ENCODE measurements at regions not wholly inside any gene's neighbourhood (a gene's known extent, or its start where the extent isn't known, plus 50 kb on each side); places are given as distances from the start of the nearest gene placed in this dataset.

GRCh38 chr14:55910601-55911243 is 207.5 kb upstream of the PELI2 start:
- no peak for TF ChIP-seq EZH2 (IDR thresholded peaks at IDR 0.05; ENCODE audit: low read length, missing control alignments)
- TF ChIP-seq CTCF (conservative IDR thresholded peaks at IDR 0.05 in 1 of 2, IDR thresholded peaks at IDR 0.05 in 1 of 2; ENCODE audit: low read depth in 1 of 2, low read length in 2 of 2), result no peak
- no peak for DNase-seq (ENCODE audit: low read depth in 2 of 2)
- Histone ChIP-seq H3K9ac (ENCODE audit: insufficient read depth, low read length) (no peak overlapping the region), H3K4me1 (ENCODE audit: control insufficient read depth, extremely low read depth, insufficient read depth, low read length) (no peaks in the 10 kb centered on the region), H3K79me2 (ENCODE audit: control insufficient read depth, insufficient read depth, low read length) (no peaks in the 10 kb centered on the region), H4K20me1 (ENCODE audit: control insufficient read depth, extremely low read depth, insufficient read depth, low read length) (no peaks in the 10 kb centered on the region), H3K4me3 (replicated peaks in 1 of 4; ENCODE audit: control extremely low read depth in 1 of 4, insufficient read depth in 1 of 4, low read depth in 3 of 4, low read length in 4 of 4) (no peak overlapping the region), H3K9me3 (ENCODE audit: control insufficient read depth, insufficient read depth, low read depth, low read length) (no peaks in the 10 kb centered on the region), H2AFZ (ENCODE audit: low read length) (no peak overlapping the region), H3K27ac (ENCODE audit: insufficient read depth, low read length) (no peak overlapping the region), H3K4me2 (ENCODE audit: extremely low read depth, insufficient read depth, low read length) (no peak overlapping the region), H3K36me3 (ENCODE audit: control insufficient read depth, insufficient read depth, low read length) (no peaks in the 10 kb centered on the region), H3K27me3 (ENCODE audit: control insufficient read depth, insufficient read depth, low read length) (peaks cover 8% of the 10 kb centered on the region)

- TF ChIP-seq EZH2 (IDR thresholded peaks at IDR 0.05; ENCODE audit: low read length, missing control alignments) (no peak), CTCF (conservative IDR thresholded peaks at IDR 0.05 in 1 of 2, IDR thresholded peaks at IDR 0.05 in 1 of 2; ENCODE audit: low read depth in 1 of 2, low read length in 2 of 2) (no peak)
- no peak overlapping the region for H3K4me3 ChIP-seq (replicated peaks in 1 of 4; ENCODE audit: control extremely low read depth in 1 of 4, insufficient read depth in 1 of 4, low read depth in 3 of 4, low read length in 4 of 4)
Measured at GRCh38 chr14:55911776-55912175, 206.4 kb upstream of the PELI2 start.

GRCh38 chr14:55912344-55912743 is 205.9 kb upstream of the PELI2 start:
- Histone ChIP-seq H3K79me2 (ENCODE audit: control insufficient read depth, insufficient read depth, low read length) (no peaks in the 10 kb centered on the region), H3K4me2 (ENCODE audit: extremely low read depth, insufficient read depth, low read length) (no peak overlapping the region), H2AFZ (ENCODE audit: low read length) (no peak overlapping the region), H3K4me3 (replicated peaks in 1 of 4; ENCODE audit: control extremely low read depth in 1 of 4, insufficient read depth in 1 of 4, low read depth in 3 of 4, low read length in 4 of 4) (no peak overlapping the region), H3K9me3 (ENCODE audit: control insufficient read depth, insufficient read depth, low read depth, low read length) (no peaks in the 10 kb centered on the region), H3K9ac (ENCODE audit: insufficient read depth, low read length) (no peak overlapping the region), H3K27me3 (ENCODE audit: control insufficient read depth, insufficient read depth, low read length) (peaks cover 8% of the 10 kb centered on the region), H4K20me1 (ENCODE audit: control insufficient read depth, extremely low read depth, insufficient read depth, low read length) (no peaks in the 10 kb centered on the region), H3K4me1 (ENCODE audit: control insufficient read depth, extremely low read depth, insufficient read depth, low read length) (no peaks in the 10 kb centered on the region), H3K27ac (ENCODE audit: insufficient read depth, low read length) (no peak overlapping the region), H3K36me3 (ENCODE audit: control insufficient read depth, insufficient read depth, low read length) (no peaks in the 10 kb centered on the region)
- no peak for DNase-seq (ENCODE audit: low read depth in 2 of 2)
- TF ChIP-seq CTCF (conservative IDR thresholded peaks at IDR 0.05 in 1 of 2, IDR thresholded peaks at IDR 0.05 in 1 of 2; ENCODE audit: low read depth in 1 of 2, low read length in 2 of 2) (no peak), EZH2 (IDR thresholded peaks at IDR 0.05; ENCODE audit: low read length, missing control alignments) (no peak)

More at GRCh38 chr14:55911776-55912175, 206.4 kb upstream of the PELI2 start:
- H3K4me2 ChIP-seq (ENCODE audit: extremely low read depth, insufficient read depth, low read length), result no peak overlapping the region
- H3K36me3 ChIP-seq (ENCODE audit: control insufficient read depth, insufficient read depth, low read length), result no peaks in the 10 kb centered on the region
- no peak overlapping the region for H3K9ac ChIP-seq (ENCODE audit: insufficient read depth, low read length)
- H3K27me3 ChIP-seq (ENCODE audit: control insufficient read depth, insufficient read depth, low read length), result peaks cover 8% of the 10 kb centered on the region
- no peak overlapping the region for H3K27ac ChIP-seq (ENCODE audit: insufficient read depth, low read length)
- DNase-seq (ENCODE audit: low read depth in 2 of 2), result peak in 1 of 2 donors; percentile 89
- H3K4me1 ChIP-seq (ENCODE audit: control insufficient read depth, extremely low read depth, insufficient read depth, low read length), result no peaks in the 10 kb centered on the region
- H3K9me3 ChIP-seq (ENCODE audit: control insufficient read depth, insufficient read depth, low read depth, low read length), result no peaks in the 10 kb centered on the region
- H3K79me2 ChIP-seq (ENCODE audit: control insufficient read depth, insufficient read depth, low read length), result no peaks in the 10 kb centered on the region
- H2AFZ ChIP-seq (ENCODE audit: low read length), result no peak overlapping the region
- no peaks in the 10 kb centered on the region for H4K20me1 ChIP-seq (ENCODE audit: control insufficient read depth, extremely low read depth, insufficient read depth, low read length)
